Femur (tissue), 1 donor: ENCODE measurements at regions not wholly inside any gene's neighbourhood (a gene's known extent, or its start where the extent isn't known, plus 50 kb on each side); places are given as distances from the start of the nearest gene placed in this dataset.
"Not testable (repeated sequence)": the region's sequence is repeated elsewhere in the genome, so short reads cannot be mapped to it uniquely, and the experiment has no call there.

Experiments used
- DNase-seq: peaks from one replicate; pipeline ENCODE4 v3.0.0-alpha.2; 2017

GRCh38 chr2:16071039-16071864, 130.9 kb downstream of the MYCN start:
- DNase-seq: no peak

- no peak for DNase-seq
Observed at GRCh38 chr2:16070648-16070971, 130.3 kb downstream of the MYCN start.

GRCh38 chr2:16069933-16070647, 129.7 kb downstream of the MYCN start:
- DNase-seq: no peak

GRCh38 chr2:16069663-16069932, 129.2 kb downstream of the MYCN start:
- no peak for DNase-seq

GRCh38 chr2:16068552-16068940, 128.2 kb downstream of the MYCN start:
- DNase-seq: no peak

- no peak for DNase-seq
Observed at GRCh38 chr2:16067866-16068551, 127.7 kb downstream of the MYCN start.

GRCh38 chr2:16067444-16067843, 127.1 kb downstream of the MYCN start:
- no peak for DNase-seq

- no peak for DNase-seq
Observed at GRCh38 chr2:16067037-16067406, 126.7 kb downstream of the MYCN start.

GRCh38 chr2:16066261-16067036, 126.1 kb downstream of the MYCN start:
- no peak for DNase-seq

- DNase-seq: not testable (repeated sequence)
Observed at GRCh38 chr2:16065272-16066069, 125.1 kb downstream of the MYCN start.

- no peak for DNase-seq
Observed at GRCh38 chr2:16064745-16065144, 124.4 kb downstream of the MYCN start.

GRCh38 chr2:16063955-16064633, 123.7 kb downstream of the MYCN start:
- DNase-seq: no peak

- DNase-seq: no peak
Observed at GRCh38 chr2:16063251-16063850, 123.0 kb downstream of the MYCN start.

GRCh38 chr2:16062471-16063250, 122.3 kb downstream of the MYCN start:
- no peak for DNase-seq

- DNase-seq: no peak
Observed at GRCh38 chr2:16061441-16062217, 121.3 kb downstream of the MYCN start.

- DNase-seq: no peak
Observed at GRCh38 chr2:16060936-16061338, 120.6 kb downstream of the MYCN start.

- DNase-seq: no peak
Observed at GRCh38 chr2:16060125-16060935, 120.0 kb downstream of the MYCN start.

- DNase-seq: no peak
Observed at GRCh38 chr2:16059393-16060016, 119.2 kb downstream of the MYCN start.
